Midbrain (tissue), 1 donor: ENCODE measurements at regions not wholly inside any gene's neighbourhood (a gene's known extent, or its start where the extent isn't known, plus 50 kb on each side); places are given as distances from the start of the nearest gene placed in this dataset.

Source experiments
- DNase-seq: peaks from one replicate; lab custom pipeline; 2025; lab: John Stamatoyannopoulos, UW

DNA sequence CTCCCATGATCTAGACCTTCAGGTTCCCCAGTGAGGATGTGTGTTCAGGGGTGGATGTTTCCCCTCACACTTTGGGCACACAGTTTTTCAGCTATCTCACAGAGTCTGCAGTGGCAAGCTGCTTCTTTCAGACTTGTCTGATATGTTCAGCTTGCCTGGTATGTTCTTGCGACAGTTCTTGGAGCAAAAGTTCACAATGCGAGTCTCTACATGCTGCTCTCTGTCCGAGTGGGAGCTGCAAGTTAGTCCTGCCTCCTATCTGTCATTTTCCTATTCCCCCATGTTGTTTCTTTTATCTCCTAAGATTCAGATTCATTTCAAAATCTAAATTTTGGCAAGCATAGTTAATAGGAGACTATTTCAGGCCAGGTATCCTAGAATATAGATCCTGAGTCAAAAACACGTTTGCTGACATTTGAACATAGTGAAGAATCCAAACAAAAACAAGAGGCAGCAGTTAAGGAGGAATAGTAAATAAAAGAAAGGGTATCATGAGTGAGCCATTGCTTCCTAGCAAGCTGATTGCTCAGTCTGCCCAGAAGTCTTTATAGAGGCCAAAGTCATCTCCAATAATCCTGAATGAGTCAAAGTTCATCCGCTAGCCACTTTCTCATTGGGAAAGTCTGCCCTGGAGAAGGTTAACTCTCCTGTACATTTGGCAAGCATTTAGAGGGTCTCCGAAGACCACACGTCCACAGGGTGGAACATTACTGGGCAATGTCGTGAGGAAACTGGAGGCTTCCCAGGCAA lies 140.2 kb upstream of the MOCS1 start:
- DNase-seq: no peak

DNA sequence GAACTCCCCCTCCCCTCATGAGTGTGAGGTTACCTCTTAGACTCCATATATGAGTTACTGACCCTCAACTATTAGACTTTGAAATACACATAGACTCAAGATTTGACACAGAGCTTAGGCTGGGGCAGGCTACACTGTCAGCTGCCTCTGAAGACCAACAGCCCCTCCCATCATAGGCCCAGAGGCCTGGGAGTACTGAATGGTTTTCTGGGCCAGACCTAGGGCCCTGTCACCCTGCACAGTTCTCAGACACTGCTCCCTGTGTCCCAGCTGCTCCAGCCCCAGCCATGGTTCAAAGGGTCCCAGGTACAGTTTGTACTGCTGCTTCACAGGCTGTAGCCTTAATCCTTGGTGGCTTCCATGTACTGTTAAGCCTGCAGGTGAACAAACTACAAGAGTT lies 132.1 kb upstream of the MOCS1 start:
- DNase-seq: no peak

DNA sequence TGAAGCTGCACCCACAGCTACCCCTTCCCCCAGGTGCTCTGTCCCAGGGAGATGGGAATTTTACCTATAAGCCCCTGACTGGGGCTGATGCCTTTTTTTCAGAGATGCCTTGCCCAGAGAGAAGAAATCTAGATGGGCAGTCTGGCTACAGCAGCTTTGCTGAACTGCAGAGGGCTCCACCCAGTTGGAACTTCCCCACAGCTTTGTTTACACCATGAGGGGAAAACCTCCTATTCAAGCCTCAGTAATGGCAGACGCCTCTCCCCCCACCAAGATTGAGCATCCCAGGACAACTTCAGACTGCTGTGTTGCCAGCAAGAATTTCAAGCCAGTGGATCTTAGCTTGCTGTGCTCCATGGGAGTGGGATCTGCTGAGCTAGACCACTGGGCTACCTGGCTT lies 122.6 kb upstream of the MOCS1 start:
- no peak for DNase-seq

DNA sequence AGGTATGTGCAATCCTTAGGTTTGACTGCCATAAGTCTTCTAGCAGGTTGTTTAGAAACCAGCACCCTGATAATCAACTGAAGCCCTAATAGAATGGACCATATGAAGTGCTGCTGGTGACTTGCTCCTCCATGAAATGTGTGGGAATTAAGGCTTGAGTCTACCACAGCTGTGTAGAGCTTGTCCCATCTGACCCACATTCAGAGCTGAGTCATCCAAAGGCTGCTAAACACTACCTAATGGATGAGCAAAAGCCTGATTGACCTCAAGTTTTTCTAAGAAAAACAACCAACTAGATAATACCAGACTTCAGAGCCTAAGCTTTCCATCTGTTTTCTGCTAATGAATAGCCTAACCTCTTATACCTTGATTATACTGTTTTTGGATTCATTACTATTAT lies 120.3 kb upstream of the MOCS1 start:
- no peak for DNase-seq

DNA sequence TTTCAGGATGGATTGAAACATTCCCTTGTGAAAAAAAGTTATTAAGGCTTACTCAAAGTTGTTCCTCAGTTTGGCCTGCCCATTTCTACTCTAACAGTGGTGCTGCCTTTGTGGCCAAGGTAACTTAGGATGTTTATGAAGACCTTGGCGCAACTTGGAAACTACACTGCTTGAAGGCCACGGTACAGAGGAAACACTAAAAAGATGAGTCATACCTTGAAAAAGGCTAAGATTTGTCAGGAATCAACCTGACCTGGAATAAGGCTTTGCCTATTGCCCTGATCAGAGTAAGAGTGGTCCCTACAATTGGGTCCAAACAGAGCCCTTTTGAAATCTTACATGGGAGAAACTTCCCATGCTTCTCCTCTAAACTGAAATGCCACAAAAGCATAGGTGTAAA lies 119.9 kb upstream of the MOCS1 start:
- DNase-seq: no peak

DNA sequence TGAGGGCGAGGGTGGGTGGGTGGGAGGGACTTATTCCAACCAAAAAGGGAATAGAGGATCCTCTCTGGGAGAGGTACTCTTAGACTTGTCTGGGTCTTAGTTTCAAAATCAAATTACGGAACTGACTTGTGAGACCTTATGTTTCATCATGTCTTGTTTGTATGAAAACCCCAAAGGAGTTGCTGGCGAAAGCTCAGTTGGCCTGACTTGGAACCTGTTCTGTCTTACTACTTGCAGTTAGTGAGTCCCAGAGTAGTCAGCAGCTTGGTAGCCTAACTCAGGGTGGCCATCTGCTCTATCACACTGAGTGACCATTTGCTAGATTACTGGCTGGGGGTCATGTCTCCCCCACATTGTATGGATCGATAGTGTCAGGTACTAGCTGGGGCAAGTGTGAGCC lies 114.9 kb upstream of the MOCS1 start:
- DNase-seq: no peak

DNA sequence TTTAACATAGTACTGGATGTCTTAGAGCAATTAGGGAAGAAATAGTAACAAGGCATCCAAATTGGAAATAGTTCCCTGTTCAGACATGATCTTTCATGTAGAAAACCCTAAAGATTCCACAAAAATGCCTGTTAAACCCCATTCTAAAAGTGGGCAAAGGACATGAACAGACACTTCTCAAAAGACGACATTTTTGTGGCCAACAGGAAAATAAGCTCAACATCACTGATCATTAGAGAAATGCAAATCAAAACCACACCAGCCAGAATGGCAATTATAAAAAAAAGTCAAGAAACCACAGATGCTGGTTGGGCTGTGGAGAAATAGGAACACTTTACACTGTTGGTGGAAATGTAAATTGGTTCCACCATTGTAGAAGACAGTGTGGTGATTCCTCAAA lies 109.9 kb upstream of the MOCS1 start:
- no peak for DNase-seq

DNA sequence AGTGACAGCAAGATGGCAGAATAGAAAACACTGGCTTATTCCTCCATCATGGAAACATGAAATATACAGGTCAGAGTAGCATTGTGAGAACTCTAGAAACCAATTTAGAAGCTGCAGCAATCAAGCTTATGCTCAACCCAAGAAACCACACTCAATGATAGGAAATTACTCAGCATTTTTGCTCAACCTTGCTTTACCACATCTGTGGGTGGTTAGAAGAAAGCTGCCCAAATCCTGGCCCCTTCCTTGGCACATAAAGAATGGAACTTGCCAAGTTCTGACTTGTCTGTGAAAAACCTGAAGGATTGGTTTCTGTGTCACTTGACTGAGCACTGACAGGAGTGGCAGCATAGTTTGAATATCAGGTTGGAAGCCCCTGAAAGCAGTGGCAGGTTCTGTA lies 108.0 kb upstream of the MOCS1 start:
- no peak for DNase-seq

DNA sequence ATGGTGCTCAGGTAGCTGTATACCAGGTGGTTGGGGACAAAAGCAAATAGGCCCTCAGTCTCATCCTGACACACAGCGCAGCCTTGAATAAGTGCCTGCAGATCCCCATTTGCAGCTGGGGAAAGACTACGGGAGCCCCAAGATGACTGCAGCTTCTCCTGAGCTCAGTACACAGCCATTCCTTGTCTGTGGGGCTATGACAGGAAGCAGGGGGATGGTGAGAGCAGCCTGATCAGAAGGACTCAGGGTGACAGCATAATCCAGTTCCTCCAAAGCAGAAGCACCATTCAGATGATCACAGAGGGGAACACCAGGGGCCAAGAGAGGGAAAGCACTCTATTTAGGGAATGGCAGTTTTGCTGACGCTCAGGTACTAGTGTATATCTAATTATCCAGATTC lies 104.8 kb upstream of the MOCS1 start:
- no peak for DNase-seq

DNA sequence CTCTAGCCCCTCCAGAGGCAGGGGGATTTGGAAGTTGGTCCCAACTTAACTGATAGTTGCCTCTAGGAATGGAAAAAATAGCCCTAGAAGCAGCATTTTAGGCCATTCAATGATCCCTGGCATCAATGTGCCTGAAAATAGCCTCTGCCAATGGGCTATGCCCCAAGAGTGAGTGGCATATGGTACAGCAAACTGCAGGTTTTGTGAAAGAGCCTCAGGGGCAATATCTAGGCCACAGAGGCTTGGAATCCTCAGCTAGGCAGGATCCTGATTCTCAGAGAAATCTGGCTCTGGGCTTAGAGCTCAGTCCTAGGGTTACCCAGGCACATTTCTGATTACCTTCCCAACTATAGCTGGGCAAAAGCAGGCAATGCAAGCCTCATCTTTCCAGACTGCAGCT lies 104.4 kb upstream of the MOCS1 start:
- DNase-seq: no peak

DNA sequence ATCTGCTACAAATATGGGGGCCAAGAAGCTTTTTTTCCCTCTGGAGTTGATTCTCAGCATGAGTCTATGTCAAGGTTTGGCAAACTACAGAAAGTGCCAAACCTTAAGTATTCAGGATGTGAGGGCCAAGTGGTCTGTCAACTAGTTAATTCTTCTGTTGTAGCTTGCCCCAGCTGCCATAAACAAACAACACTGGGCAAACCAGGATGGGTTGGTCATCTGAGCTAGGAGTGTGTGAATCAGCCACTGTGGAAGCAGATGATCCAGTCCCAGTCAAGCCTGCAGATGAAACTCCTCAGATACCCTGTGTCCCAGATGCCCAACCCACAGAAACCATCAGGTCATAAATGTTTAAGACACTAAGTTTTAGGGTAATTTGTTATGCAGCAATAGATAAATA lies 103.0 kb upstream of the MOCS1 start:
- no peak for DNase-seq

DNA sequence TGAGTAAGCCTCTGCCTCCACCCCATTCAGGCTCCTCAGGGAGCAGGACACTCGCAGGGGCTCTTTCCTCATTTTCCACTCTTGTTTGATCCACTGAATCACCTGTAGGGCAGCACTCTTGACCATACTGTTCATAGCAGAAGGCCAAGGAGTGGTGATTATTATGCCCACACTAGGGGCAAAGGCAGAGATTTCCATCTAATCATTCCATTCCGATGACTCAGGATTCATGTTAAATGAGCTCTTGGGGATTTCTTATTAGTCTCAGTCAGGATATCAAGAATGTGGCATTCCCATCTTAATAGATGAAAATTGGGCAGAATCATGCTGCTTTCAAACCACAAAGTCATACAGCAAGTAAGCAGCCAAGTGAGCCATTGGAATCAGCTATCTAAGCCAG lies 101.9 kb upstream of the MOCS1 start:
- no peak for DNase-seq

DNA sequence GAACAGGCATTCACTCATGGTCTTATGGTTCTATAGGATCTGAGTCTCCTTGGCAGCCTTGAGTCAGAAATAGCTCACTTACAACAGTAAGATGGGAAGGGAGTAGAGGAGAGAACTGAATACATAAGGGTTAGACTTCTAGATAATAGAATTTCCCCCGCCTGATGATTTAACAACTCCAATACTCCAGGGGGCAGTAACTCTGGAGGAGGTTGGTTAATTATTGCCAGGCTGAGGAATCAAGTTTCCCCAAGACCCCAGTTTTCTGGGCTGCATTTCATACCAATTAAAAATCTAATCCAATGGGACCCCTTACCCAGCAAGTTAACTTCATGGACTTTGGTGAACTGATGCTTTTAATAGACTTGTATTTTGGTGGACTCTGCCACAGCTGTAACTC lies 94.2 kb upstream of the MOCS1 start:
- no peak for DNase-seq

DNA sequence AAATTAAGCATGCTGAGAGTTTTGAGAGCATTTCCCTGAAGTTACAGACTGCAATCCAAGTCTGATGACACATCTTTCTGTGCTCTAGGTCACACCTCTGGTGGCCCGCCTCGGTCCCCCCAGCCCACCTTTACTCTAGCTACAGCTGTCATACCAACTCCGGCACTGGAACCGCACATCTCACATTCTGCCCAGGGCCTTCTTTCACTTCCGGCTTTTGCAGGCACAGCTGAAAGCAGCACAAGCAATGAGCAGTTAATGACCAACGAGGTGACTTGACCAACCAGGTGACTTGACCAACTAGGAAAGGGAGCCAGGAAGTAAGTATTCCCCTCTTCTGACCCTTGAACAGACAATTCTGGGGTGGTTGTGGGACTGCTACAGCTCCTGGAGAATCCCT lies 88.6 kb upstream of the MOCS1 start:
- no peak for DNase-seq

DNA sequence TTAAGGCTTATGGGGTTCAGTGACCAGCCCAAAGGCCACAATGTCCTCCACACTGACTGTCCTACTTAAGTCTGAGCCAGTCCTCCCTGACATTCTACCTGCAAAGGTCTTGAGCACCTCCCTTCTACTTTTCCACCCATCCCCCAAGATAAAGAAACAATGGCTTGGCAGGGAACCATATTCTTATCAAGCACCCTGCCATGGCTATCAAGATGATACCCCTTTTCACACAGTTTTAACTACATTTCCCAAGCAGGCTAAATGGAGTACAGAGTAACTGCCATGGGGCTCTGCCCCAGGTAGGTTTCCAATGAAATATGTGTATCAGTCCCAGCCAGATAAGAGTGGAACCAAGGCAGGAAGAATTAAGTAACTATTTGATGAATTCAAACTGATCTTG lies 85.9 kb upstream of the MOCS1 start:
- no peak for DNase-seq

DNA sequence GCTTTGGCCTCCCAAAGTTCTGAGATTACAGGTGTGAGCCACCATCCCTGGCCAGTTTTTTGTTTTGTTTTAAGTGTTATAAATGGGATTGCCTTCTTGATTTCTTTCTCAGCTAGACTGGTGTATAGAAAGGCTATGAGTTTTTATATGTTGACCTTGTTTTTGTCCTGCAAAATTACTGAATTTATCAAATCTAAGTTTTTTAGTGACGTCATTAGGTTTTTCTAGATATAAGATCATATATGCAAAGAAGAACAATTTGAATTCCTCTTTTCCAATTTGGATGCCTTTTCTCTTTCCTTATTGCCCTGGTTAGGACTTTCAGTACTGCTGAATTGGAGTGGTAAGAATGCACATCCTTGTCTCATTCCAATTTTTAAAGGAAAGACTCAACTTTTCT lies 81.3 kb upstream of the MOCS1 start:
- no peak for DNase-seq

DNA sequence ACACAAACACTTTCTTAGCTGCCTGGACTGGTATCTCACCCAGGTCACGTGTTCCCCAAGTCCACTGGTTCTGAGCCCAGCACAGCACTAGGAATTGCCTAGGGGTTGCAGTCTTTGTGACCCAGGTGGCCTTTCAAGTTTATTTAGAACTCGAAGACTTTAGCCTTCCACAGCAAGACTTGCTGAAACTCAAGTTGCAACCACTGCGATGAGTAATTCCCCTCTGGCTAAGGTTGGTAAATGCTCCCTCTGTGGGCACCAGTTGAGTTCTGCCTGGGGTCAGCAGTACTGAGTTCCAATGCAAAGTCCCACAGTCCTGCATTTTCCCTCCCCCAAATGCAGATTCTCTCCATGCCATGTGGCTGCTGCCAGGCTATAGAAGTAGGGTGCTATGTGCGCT lies 77.6 kb upstream of the MOCS1 start:
- DNase-seq: no peak

DNA sequence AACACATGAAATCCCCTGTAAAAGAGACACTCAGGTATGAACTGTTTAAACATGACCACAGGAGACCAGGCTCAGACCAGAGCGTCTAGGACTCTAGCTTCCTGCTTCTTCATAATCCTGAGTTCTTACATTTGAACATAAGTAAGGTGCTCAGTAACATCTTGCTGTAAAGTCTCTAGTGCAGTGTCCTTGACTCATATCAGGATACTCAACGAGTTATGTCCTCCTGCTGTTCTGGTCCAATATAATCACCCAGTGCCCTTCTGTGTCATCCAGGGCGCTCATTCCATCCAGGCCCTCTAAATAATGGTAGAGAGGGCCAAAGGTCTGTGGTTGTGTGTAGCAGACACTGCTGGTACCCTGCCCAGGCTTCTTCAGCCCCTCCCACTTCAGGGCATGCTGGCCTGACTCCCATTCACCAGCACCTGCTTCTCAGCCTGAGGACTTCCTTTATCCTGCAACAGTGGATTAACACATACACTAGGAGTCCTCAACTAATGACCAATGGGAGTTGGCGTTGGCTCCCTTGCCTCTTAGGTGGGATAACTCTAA lies 66.8 kb upstream of the MOCS1 start:
- DNase-seq: no peak

DNA sequence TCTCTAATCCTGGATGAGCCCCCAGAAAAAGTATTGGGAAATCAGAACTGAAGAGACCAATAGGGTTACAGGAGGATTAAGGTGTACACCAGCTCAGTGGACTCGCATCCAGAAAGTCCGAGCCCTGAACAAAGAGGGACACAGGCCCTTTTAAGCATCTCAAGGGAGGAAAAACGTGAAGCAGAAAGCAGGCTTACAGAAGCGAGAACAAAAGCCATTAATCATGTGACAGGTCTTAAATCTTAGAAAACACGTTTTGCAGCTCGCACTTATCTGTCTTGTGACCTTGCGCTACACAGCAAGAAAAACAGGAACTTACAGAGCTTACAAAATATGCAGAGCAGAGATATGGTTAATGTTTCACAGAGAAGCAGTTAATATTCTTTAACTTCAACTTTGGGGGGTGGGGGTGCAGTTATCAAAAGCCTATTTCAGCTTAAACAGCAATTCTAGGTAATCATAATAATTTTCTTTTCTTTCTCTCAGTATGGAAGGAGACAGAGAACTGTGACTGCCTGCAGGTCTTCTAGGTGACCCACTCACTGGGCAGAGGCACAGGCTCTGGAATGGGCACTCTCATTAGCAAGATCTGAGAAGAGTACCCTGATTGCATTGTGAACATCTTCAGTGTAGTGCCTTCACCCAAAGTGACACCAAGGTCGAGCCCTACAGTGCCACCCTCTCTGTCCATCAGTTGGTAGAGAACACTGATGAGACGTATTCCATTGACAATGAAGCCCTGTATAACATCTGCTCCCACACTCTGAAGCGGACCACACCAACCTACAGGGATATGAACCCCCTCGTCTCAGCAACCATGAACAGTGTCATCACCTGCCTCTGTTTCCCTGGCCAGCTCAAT lies 65.0 kb upstream of the MOCS1 start:
- no peak for DNase-seq

DNA sequence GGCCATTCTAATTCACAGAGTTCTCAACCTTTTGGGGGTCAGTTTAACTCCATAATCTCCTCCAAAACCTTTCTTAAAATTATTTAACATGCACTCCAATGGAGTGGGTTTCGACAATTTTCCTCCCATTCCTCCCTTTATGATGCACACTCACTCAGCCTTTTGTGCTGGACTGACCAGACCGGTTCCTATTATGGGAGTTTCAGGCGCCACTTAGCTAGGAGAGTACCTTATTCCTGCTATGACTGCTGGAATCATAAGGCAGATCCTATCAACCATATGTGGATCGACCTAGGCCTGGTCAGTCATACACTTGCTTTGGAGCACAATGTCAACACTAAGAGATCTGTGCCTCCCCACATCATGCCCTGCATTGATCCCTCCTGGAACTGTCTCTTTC lies 63.9 kb upstream of the MOCS1 start:
- DNase-seq: no peak

DNA sequence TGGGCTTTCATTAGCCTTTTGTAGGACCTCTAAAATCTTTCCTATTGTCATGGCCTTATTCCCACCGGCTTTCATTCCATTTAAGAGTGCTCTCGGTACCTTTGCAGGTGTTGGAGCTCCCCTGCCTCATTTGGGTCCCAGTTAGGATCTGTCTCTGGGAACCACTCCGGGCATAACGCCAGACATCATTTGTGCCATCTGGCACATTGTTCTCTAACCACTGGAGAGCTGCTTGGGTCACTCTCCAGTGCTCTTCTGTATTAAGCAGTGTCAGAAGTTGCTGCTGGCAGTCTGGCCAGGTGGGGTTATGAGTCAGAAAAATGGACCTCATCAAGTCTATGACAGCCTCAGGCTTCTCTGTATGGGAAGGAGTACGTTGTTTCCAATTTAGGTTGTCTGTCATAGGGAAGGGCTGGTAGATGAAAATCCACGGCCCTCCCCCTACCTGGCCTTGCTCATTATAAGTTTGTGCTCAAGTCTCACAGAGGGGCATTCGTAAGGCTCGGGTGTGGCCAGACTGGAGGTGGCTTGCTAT lies 62.9 kb upstream of the MOCS1 start:
- DNase-seq: no peak

DNA sequence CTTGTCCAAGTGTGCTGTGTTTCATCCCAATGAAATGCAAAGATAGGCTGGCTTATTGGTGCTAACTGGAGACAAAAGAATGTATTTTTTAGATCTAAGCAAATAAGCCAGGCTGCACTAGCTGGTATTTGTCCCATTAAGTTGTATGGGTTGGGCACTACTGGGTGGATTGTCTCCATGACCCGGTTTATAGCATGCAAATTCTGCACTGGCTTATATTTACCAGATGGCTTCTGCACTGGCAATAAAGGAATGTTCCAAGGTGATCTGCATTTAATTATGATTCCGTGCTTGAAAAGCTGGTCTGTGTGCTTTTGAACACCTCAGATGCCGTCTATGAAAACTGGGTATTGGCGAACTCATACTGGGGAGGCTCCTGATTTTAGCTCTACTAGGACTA lies 61.4 kb upstream of the MOCS1 start:
- DNase-seq: no peak
